PC-3 (cell line): ENCODE measurements at regions not wholly inside any gene's neighbourhood (a gene's known extent, or its start where the extent isn't known, plus 50 kb on each side); places are given as distances from the start of the nearest gene placed in this dataset.

ENCODE experiments used
- ATAC-seq: fragments of 200-7000 bp; cut with Tn5 transposase; 2 replicates; pipeline ENCODE4 v1.9.1; 2020; ENCODE audit warnings: mild to moderate bottlenecking, moderate library complexity
- BruUV-seq: library from RNA; stranded (reverse); fragments of 400-500 nt; replicated peaks from 2 replicates; lab custom pipeline; 2021; lab: Mats Ljungman, UMichigan
- CTCF ChIA-PET: fragments of 300-600 bp; sonication (Branson Sonifier 250); formaldehyde crosslinking; loops from one replicate; lab custom pipeline; 2022; ENCODE audit warnings: antibody characterized with exemption; lab: Charles Lee
- POLR2A ChIA-PET: fragments of 300-600 bp; sonication (Branson Sonifier 250); formaldehyde crosslinking; loops from one replicate; lab custom pipeline; 2022; ENCODE audit warnings: antibody characterized with exemption; ENCODE audit not compliant: unreplicated experiment; lab: Charles Lee
- DNase-seq: peaks from one replicate; pipeline ENCODE4 v3.0.0-alpha.2; 2015
- H2AFZ ChIP-seq: fragments of 300-600 bp; sonication (generic); 2 replicates; pipeline ENCODE4 v1.6.0; 2016; ENCODE audit warnings: antibody characterized with exemption, low read length
- H3F3A ChIP-seq: fragments of 300-600 bp; sonication (generic); one replicate; pipeline ENCODE4 v1.6.0; 2017; ENCODE audit warnings: antibody characterized with exemption, low read length, control low read depth, mild to moderate bottlenecking; ENCODE audit not compliant: unreplicated experiment
- H3K27ac ChIP-seq: fragments of 300-600 bp; sonication (generic); 2 replicates; pipeline ENCODE4 v1.5.1; 2016; ENCODE audit warnings: mild to moderate bottlenecking, low read length
- H3K27me3 ChIP-seq: fragments of 300-600 bp; sonication (generic); 2 replicates; pipeline ENCODE4 v1.6.1; 2016; ENCODE audit warnings: low read length, mixed read lengths
- H3K36me3 ChIP-seq: fragments of 300-600 bp; sonication (generic); 2 replicates; pipeline ENCODE4 v1.6.1; 2016; ENCODE audit warnings: low read depth, mixed run types, low read length, mixed read lengths
- H3K4me1 ChIP-seq: fragments of 300-600 bp; sonication (generic); 2 replicates; pipeline ENCODE4 v1.5.1; 2016; ENCODE audit warnings: low read length; ENCODE audit not compliant: insufficient read depth
- H3K4me2 ChIP-seq: fragments of 300-600 bp; sonication (generic); 2 replicates; pipeline ENCODE4 v1.6.0; 2016; ENCODE audit warnings: low read length
- H3K4me3 ChIP-seq: fragments of 300-600 bp; sonication (generic); 2 replicates; pipeline ENCODE4 v1.5.1; 2016; ENCODE audit warnings: mild to moderate bottlenecking, low read length, mixed read lengths
- H3K79me2 ChIP-seq: fragments of 300-600 bp; sonication (generic); 2 replicates; pipeline ENCODE4 v1.6.1; 2017; ENCODE audit warnings: low read length, mixed read lengths
- H3K9ac ChIP-seq: fragments of 300-600 bp; sonication (generic); 2 replicates; pipeline ENCODE4 v1.6.0; 2016; ENCODE audit warnings: mild to moderate bottlenecking, low read length
- H3K9me2 ChIP-seq: fragments of 300-600 bp; sonication (generic); replicated peaks from 2 replicates; pipeline ENCODE4 v1.6.1; 2016; ENCODE audit warnings: mixed run types, low read length, mixed read lengths
- H3K9me3 ChIP-seq: fragments of 300-600 bp; sonication (generic); 2 replicates; pipeline ENCODE4 v1.6.1; 2016; ENCODE audit warnings: low read length, mixed read lengths
- H4K20me1 ChIP-seq: fragments of 300-600 bp; sonication (generic); 2 replicates; pipeline ENCODE4 v1.6.1; 2016; ENCODE audit warnings: low read length, mixed read lengths
- CTCF ChIP-seq: fragments of 300-600 bp; sonication (generic); conservative IDR thresholded peaks from 2 replicates; pipeline ENCODE4 v1.5.1; 2017; ENCODE audit warnings: antibody characterized with exemption, low read depth, mild to moderate bottlenecking, low read length
- EZH2 ChIP-seq: fragments of 300-600 bp; sonication (generic); IDR thresholded peaks from one replicate; pipeline ENCODE4 v1.6.1; 2017; ENCODE audit warnings: antibody characterized with exemption, mild to moderate bottlenecking, low read length; ENCODE audit not compliant: unreplicated experiment
- EZH2phosphoT487 ChIP-seq: fragments of 300-600 bp; sonication (generic); IDR thresholded peaks from 2 replicates; pipeline ENCODE4 v1.6.1; 2018; ENCODE audit warnings: mild to moderate bottlenecking, antibody characterized with exemption, low read length, borderline replicate concordance
- intact Hi-C: fragments of 100-400 bp; cut with micrococcal nuclease; formaldehyde crosslinking; loops from 2 replicates; pipeline ENCODE4 v1.9.0; 2023

GRCh38 chr4:123546573-123547060 is 150.0 kb downstream of the SPRY1 start:
- H3K79me2 ChIP-seq: no peaks in the 10 kb centered on the region
- no peak overlapping the region for H3K9ac ChIP-seq
- no peak for TF ChIP-seq EZH2phosphoT487
- no peak for TF ChIP-seq CTCF
- no peak for TF ChIP-seq EZH2
- no peak overlapping the region for H3K4me3 ChIP-seq
- H3K9me2 ChIP-seq: no peaks in the 10 kb centered on the region
- H3K27ac ChIP-seq: no peak overlapping the region
- BruUV-seq: no TSS peak
- POLR2A ChIA-PET: no interaction called here
- no peaks in the 10 kb centered on the region for H3F3A ChIP-seq
- intact Hi-C loops: no loop called here
- peaks cover 5% of the 10 kb centered on the region; the same call in 1 of the 2 replicates for H3K4me1 ChIP-seq
- H3K4me2 ChIP-seq: peak overlapping the region; percentile 61; the same call in 1 of the 2 replicates
- peak overlapping the region; percentile 74; the same call in 1 of the 2 replicates for H2AFZ ChIP-seq
- DNase-seq (no peak), ATAC-seq (no peak)
- H4K20me1 ChIP-seq: no peaks in the 10 kb centered on the region
- CTCF ChIA-PET: no interaction called here
- no peaks in the 10 kb centered on the region for H3K27me3 ChIP-seq
- H3K36me3 ChIP-seq: no peaks in the 10 kb centered on the region
- no peaks in the 10 kb centered on the region for H3K9me3 ChIP-seq

- Histone ChIP-seq H3K4me3 (no peak overlapping the region), H3K4me1 (peaks cover 5% of the 10 kb centered on the region; the same call in 1 of the 2 replicates), H3K4me2 (peak overlapping the region; percentile 61), H3K36me3 (no peaks in the 10 kb centered on the region), H3K27me3 (no peaks in the 10 kb centered on the region), H3K79me2 (no peaks in the 10 kb centered on the region), H2AFZ (peak overlapping the region; percentile 74; the same call in 1 of the 2 replicates), H3K9me2 (no peaks in the 10 kb centered on the region), H3F3A (no peaks in the 10 kb centered on the region), H3K9ac (no peak overlapping the region; the same call in 1 of the 2 replicates), H4K20me1 (no peaks in the 10 kb centered on the region), H3K27ac (0 out of 2 replicates have a peak overlapping the region, but pooled peaks have one; percentile 20), H3K9me3 (no peaks in the 10 kb centered on the region)
- DNase-seq: peak; percentile 42
- no peak for TF ChIP-seq CTCF
- no peak for TF ChIP-seq EZH2
- TF ChIP-seq EZH2phosphoT487: no peak
- intact Hi-C loops: no loop called here
- ChIA-PET POLR2A (no interaction called here), CTCF (no interaction called here)
- no TSS peak for BruUV-seq
- peak; percentile 55 for ATAC-seq
These were observed 150.9 kb downstream of the SPRY1 start for GRCh38 chr4:123547216-123548165.
